GM23338 (cell line): ENCODE measurements at regions not wholly inside any gene's neighbourhood (a gene's known extent, or its start where the extent isn't known, plus 50 kb on each side); places are given as distances from the start of the nearest gene placed in this dataset.

ENCODE experiments used
- ATAC-seq: fragments of 200-7000 bp; cut with Tn5 transposase; 3 replicates; pipeline ENCODE4 v1.9.1; 2020
- DNase-seq: peaks from one replicate; pipeline ENCODE4 v3.0.0-alpha.2; 2015; ENCODE audit warnings: low spot score
- H2AFZ ChIP-seq: fragments of 200-600 bp; sonication (generic); 2 replicates; pipeline ENCODE4 v1.8.0; 2016; ENCODE audit warnings: antibody characterized with exemption, mild to moderate bottlenecking, moderate library complexity
- H3F3A ChIP-seq: fragments of 200-600 bp; sonication (generic); replicated peaks from 2 replicates; pipeline ENCODE4 v1.8.0; 2017; ENCODE audit warnings: antibody characterized with exemption, mixed run types, low read depth
- H3K27ac ChIP-seq: fragments of 200-600 bp; sonication (generic); 2 replicates; pipeline ENCODE4 v1.6.1; 2016; ENCODE audit warnings: low read depth
- H3K27me3 ChIP-seq: fragments of 200-600 bp; sonication (generic); 2 replicates; pipeline ENCODE4 v1.8.0; 2016; ENCODE audit warnings: mild to moderate bottlenecking, mixed run types, moderate library complexity; ENCODE audit not compliant: insufficient read depth
- H3K36me3 ChIP-seq: fragments of 200-600 bp; sonication (generic); 2 replicates; pipeline ENCODE4 v1.8.0; 2016; ENCODE audit warnings: mild to moderate bottlenecking; ENCODE audit not compliant: insufficient read depth
- H3K4me1 ChIP-seq: fragments of 200-600 bp; sonication (generic); 2 replicates; pipeline ENCODE4 v1.8.0; 2016; ENCODE audit warnings: mild to moderate bottlenecking, moderate library complexity; ENCODE audit not compliant: insufficient read depth
- H3K4me2 ChIP-seq: fragments of 200-600 bp; sonication (generic); 2 replicates; pipeline ENCODE4 v1.7.1; 2017; ENCODE audit warnings: mixed run types
- H3K4me3 ChIP-seq: fragments of 200-600 bp; sonication (generic); 2 replicates; pipeline ENCODE4 v1.6.1; 2016; ENCODE audit warnings: mixed run types
- H3K79me2 ChIP-seq: fragments of 200-600 bp; sonication (generic); replicated peaks from 2 replicates; pipeline ENCODE4 v1.8.0; 2017; ENCODE audit warnings: mild to moderate bottlenecking; ENCODE audit not compliant: insufficient read depth
- H3K9me2 ChIP-seq: fragments of 200-600 bp; sonication (generic); 2 replicates; pipeline ENCODE4 v1.8.0; 2017; ENCODE audit not compliant: insufficient read depth
- H4K20me1 ChIP-seq: fragments of 200-600 bp; sonication (generic); replicated peaks from 2 replicates; pipeline ENCODE4 v1.8.0; 2017; ENCODE audit warnings: mild to moderate bottlenecking; ENCODE audit not compliant: insufficient read depth
- H3K27ac Mint-ChIP-seq: 2 replicates; pipeline ENCODE4 v1.8.0; 2020; ENCODE audit warnings: inconsistent platforms, mild to moderate bottlenecking, moderate library complexity, mixed read lengths
- H3K27me3 Mint-ChIP-seq: 3 replicates; pipeline ENCODE4 v1.8.0; 2022; ENCODE audit warnings: low read depth, mild to moderate bottlenecking, moderate library complexity, mixed read lengths, inconsistent platforms; ENCODE audit not compliant: insufficient read depth, poor library complexity
- H3K36me3 Mint-ChIP-seq: 3 replicates; pipeline ENCODE4 v1.8.0; 2021; ENCODE audit warnings: low read depth, mild to moderate bottlenecking, inconsistent platforms, moderate library complexity, mixed read lengths
- H3K4me1 Mint-ChIP-seq: 3 replicates; pipeline ENCODE4 v1.8.0; 2020; ENCODE audit warnings: mild to moderate bottlenecking, inconsistent platforms, mixed read lengths
- H3K4me3 Mint-ChIP-seq: 3 replicates; pipeline ENCODE4 v1.8.0; 2021; ENCODE audit warnings: moderate library complexity, mild to moderate bottlenecking, inconsistent platforms, mixed read lengths
- H3K9me3 Mint-ChIP-seq: 3 replicates; pipeline ENCODE4 v1.8.0; 2020; ENCODE audit warnings: moderate library complexity, mild to moderate bottlenecking, inconsistent platforms, mixed read lengths
- CREB1 ChIP-seq: fragments of 250-450 bp; sonication (Bioruptor Pico); IDR thresholded peaks from 2 replicates; pipeline ENCODE4 v1.5.0; 2020; ENCODE audit warnings: low read depth, mild to moderate bottlenecking, moderate library complexity
- EZH2 ChIP-seq: fragments of 200-600 bp; sonication (generic); IDR thresholded peaks from one replicate; pipeline ENCODE4 v1.8.0; 2017; ENCODE audit warnings: antibody characterized with exemption, mild to moderate bottlenecking, low read depth; ENCODE audit not compliant: unreplicated experiment
- EZH2phosphoT487 ChIP-seq: fragments of 200-600 bp; sonication (generic); IDR thresholded peaks from one replicate; pipeline ENCODE4 v1.8.1; 2018; ENCODE audit warnings: antibody characterized with exemption; ENCODE audit not compliant: unreplicated experiment
- JUNB ChIP-seq: IDR thresholded peaks from one replicate; pipeline ENCODE4 v1.6.1; 2016; ENCODE audit warnings: antibody characterized with exemption; ENCODE audit not compliant: unreplicated experiment
- POLR2AphosphoS5 ChIP-seq: IDR thresholded peaks from 2 replicates; pipeline ENCODE4 v1.6.1; 2016; ENCODE audit warnings: antibody characterized with exemption, low read depth
- STAT1 ChIP-seq: IDR thresholded peaks from one replicate; pipeline ENCODE4 v1.6.1; 2016; ENCODE audit warnings: antibody characterized with exemption; ENCODE audit not compliant: unreplicated experiment
- ZNF114 ChIP-seq: fragments of 250-450 bp; sonication (Bioruptor Pico); IDR thresholded peaks from 2 replicates; pipeline ENCODE4 v1.5.0; 2020; ENCODE audit warnings: mild to moderate bottlenecking, moderate library complexity
- ZNF331 ChIP-seq: fragments of 250-450 bp; sonication (Bioruptor Pico); IDR thresholded peaks from 2 replicates; pipeline ENCODE4 v1.5.0; 2020; ENCODE audit warnings: low read depth, mild to moderate bottlenecking, moderate library complexity
- TF ChIP-seq, protein P1 (sequence below), 2 experiments: fragments of 200-600 bp in 1 of 2; sonication (generic) in 1 of 2; conservative IDR thresholded peaks; 2 replicates each; pipeline versions ENCODE4 v1.5.1 to v1.6.1; 2016 to 2017; ENCODE audit warnings: antibody characterized with exemption in 2 of 2, low read depth in 2 of 2, mild to moderate bottlenecking in 2 of 2, moderate library complexity in 1 of 2
- TF ChIP-seq, protein P2 (sequence below): IDR thresholded peaks from one replicate; pipeline ENCODE4 v1.6.1; 2018; ENCODE audit warnings: antibody characterized with exemption; ENCODE audit not compliant: unreplicated experiment
- TF ChIP-seq, protein P3 (sequence below): IDR thresholded peaks from 2 replicates; pipeline ENCODE4 v1.6.1; 2016; ENCODE audit warnings: antibody characterized with exemption

DNA sequence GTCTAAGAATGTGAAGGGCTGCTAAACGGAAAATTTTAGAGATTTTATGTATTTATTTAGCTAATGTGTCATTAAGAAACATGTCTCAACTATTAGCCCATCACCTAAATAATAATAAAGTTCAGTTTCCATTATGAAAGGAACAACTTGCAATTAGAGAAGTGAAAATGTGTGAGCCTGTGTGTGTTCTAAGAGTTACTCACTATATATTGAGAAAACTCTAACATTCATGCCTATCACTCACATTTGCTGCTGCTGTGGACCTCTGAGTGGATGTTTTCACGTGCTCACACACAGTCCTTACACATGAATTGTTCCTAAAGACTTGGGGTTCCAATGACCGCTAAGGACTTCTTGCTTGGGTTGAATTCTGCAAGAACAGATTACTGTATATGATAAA lies 364.0 kb downstream of the TMA16 start:
- H3F3A ChIP-seq: no peaks in the 10 kb centered on the region
- Mint-ChIP-seq H3K27ac (no peak overlapping the region), H3K9me3 (no peaks in the 10 kb centered on the region; the same call in 2 of the 3 replicates), H3K4me1 (peaks cover 9% of the 10 kb centered on the region; the same call in 2 of the 3 replicates), H3K36me3 (no peaks in the 10 kb centered on the region), H3K4me3 (no peak overlapping the region), H3K27me3 (no peaks in the 10 kb centered on the region)
- H3K4me3 ChIP-seq: no peak overlapping the region
- ATAC-seq (no peak), DNase-seq (no peak)
- no peak overlapping the region for H3K27ac ChIP-seq
- no peaks in the 10 kb centered on the region for H3K79me2 ChIP-seq
- H3K4me2 ChIP-seq: no peak overlapping the region
- no peak for TF ChIP-seq EZH2
- TF ChIP-seq JUNB: no peak
- no peak for TF ChIP-seq CREB1 (CRISPR knock-in tag)
- TF ChIP-seq ZNF331 (CRISPR knock-in tag): no peak
- TF ChIP-seq, protein P1, sequence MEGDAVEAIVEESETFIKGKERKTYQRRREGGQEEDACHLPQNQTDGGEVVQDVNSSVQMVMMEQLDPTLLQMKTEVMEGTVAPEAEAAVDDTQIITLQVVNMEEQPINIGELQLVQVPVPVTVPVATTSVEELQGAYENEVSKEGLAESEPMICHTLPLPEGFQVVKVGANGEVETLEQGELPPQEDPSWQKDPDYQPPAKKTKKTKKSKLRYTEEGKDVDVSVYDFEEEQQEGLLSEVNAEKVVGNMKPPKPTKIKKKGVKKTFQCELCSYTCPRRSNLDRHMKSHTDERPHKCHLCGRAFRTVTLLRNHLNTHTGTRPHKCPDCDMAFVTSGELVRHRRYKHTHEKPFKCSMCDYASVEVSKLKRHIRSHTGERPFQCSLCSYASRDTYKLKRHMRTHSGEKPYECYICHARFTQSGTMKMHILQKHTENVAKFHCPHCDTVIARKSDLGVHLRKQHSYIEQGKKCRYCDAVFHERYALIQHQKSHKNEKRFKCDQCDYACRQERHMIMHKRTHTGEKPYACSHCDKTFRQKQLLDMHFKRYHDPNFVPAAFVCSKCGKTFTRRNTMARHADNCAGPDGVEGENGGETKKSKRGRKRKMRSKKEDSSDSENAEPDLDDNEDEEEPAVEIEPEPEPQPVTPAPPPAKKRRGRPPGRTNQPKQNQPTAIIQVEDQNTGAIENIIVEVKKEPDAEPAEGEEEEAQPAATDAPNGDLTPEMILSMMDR (conservative IDR thresholded peaks at IDR 0.05; ENCODE audit: low read depth in 2 of 2): no peak
- TF ChIP-seq, protein P2, sequence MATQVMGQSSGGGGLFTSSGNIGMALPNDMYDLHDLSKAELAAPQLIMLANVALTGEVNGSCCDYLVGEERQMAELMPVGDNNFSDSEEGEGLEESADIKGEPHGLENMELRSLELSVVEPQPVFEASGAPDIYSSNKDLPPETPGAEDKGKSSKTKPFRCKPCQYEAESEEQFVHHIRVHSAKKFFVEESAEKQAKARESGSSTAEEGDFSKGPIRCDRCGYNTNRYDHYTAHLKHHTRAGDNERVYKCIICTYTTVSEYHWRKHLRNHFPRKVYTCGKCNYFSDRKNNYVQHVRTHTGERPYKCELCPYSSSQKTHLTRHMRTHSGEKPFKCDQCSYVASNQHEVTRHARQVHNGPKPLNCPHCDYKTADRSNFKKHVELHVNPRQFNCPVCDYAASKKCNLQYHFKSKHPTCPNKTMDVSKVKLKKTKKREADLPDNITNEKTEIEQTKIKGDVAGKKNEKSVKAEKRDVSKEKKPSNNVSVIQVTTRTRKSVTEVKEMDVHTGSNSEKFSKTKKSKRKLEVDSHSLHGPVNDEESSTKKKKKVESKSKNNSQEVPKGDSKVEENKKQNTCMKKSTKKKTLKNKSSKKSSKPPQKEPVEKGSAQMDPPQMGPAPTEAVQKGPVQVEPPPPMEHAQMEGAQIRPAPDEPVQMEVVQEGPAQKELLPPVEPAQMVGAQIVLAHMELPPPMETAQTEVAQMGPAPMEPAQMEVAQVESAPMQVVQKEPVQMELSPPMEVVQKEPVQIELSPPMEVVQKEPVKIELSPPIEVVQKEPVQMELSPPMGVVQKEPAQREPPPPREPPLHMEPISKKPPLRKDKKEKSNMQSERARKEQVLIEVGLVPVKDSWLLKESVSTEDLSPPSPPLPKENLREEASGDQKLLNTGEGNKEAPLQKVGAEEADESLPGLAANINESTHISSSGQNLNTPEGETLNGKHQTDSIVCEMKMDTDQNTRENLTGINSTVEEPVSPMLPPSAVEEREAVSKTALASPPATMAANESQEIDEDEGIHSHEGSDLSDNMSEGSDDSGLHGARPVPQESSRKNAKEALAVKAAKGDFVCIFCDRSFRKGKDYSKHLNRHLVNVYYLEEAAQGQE: no peak
- no peak for TF ChIP-seq ZNF114 (CRISPR knock-in tag)
- TF ChIP-seq EZH2phosphoT487: no peak
- TF ChIP-seq POLR2AphosphoS5: no peak
- no peak for TF ChIP-seq STAT1
- no peak overlapping the region for H2AFZ ChIP-seq
- H4K20me1 ChIP-seq: no peaks in the 10 kb centered on the region
- no peaks in the 10 kb centered on the region for H3K36me3 ChIP-seq
- H3K27me3 ChIP-seq: no peaks in the 10 kb centered on the region
- peaks cover 17% of the 10 kb centered on the region; the same call in 1 of the 2 replicates for H3K4me1 ChIP-seq
- no peaks in the 10 kb centered on the region for H3K9me2 ChIP-seq

DNA sequence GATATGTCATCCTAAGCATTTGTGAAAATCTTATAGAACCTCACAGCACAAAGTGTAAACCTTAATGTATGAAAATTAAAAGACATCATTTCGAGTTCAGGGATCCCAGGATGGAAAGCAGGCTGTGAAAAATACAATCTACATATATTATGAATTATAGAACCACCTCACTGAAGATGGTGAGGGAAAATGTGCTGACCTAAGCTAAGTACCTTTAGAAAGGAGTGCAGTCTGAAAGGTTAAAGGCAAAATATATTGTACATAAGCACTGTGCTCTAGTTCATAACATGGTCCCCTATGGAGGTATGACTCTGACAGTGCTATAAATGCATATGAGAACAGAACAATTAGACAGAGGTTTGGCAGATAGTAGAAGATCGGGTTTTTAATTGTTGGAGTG lies 368.6 kb downstream of the TMA16 start:
- H4K20me1 ChIP-seq: no peaks in the 10 kb centered on the region
- H3K27ac ChIP-seq: no peak overlapping the region
- Mint-ChIP-seq H3K27me3 (no peaks in the 10 kb centered on the region), H3K27ac (no peak overlapping the region), H3K9me3 (no peaks in the 10 kb centered on the region; the same call in 2 of the 3 replicates), H3K36me3 (no peaks in the 10 kb centered on the region), H3K4me3 (no peak overlapping the region), H3K4me1 (no peaks in the 10 kb centered on the region; the same call in 1 of the 3 replicates)
- no peak overlapping the region for H2AFZ ChIP-seq
- no peak overlapping the region for H3K4me3 ChIP-seq
- no peaks in the 10 kb centered on the region for H3K4me1 ChIP-seq
- no peaks in the 10 kb centered on the region for H3K36me3 ChIP-seq
- H3K79me2 ChIP-seq: no peaks in the 10 kb centered on the region
- no peaks in the 10 kb centered on the region for H3K9me2 ChIP-seq
- no peaks in the 10 kb centered on the region for H3F3A ChIP-seq
- DNase-seq (no peak), ATAC-seq (no peak)
- H3K27me3 ChIP-seq: no peaks in the 10 kb centered on the region
- H3K4me2 ChIP-seq: no peak overlapping the region
- TF ChIP-seq CREB1 (CRISPR knock-in tag) (no peak), JUNB (no peak), ZNF331 (CRISPR knock-in tag) (no peak)
- TF ChIP-seq, protein P3, sequence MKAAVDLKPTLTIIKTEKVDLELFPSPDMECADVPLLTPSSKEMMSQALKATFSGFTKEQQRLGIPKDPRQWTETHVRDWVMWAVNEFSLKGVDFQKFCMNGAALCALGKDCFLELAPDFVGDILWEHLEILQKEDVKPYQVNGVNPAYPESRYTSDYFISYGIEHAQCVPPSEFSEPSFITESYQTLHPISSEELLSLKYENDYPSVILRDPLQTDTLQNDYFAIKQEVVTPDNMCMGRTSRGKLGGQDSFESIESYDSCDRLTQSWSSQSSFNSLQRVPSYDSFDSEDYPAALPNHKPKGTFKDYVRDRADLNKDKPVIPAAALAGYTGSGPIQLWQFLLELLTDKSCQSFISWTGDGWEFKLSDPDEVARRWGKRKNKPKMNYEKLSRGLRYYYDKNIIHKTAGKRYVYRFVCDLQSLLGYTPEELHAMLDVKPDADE: no peak
